OCI-LY1 (cell line): ENCODE measurements at regions not wholly inside any gene's neighbourhood (a gene's known extent, or its start where the extent isn't known, plus 50 kb on each side); places are given as distances from the start of the nearest gene placed in this dataset.

Source experiments
- CTCF ChIP-seq: fragments of 200-600 bp; sonication (generic), shearing (Covaris generic); IDR thresholded peaks from 2 replicates; pipeline ENCODE4 v1.5.1; 2017; ENCODE audit warnings: mild to moderate bottlenecking, antibody characterized with exemption, low read length, moderate library complexity, mixed read lengths
- EZH2 ChIP-seq: fragments of 200-600 bp; sonication (generic), shearing (Covaris generic); IDR thresholded peaks from 2 replicates; pipeline ENCODE4 v1.8.0; 2017; ENCODE audit warnings: borderline replicate concordance, mixed run types, mild to moderate bottlenecking, antibody characterized with exemption, low read length, moderate library complexity, mixed read lengths

GRCh38 chr17:77786090-77786489, 172.4 kb upstream of the TNRC6C start:
- TF ChIP-seq CTCF: no peak
- TF ChIP-seq EZH2: no peak
